Small intestine (tissue), 7 donors: ENCODE measurements at regions not wholly inside any gene's neighbourhood (a gene's known extent, or its start where the extent isn't known, plus 50 kb on each side); places are given as distances from the start of the nearest gene placed in this dataset.

Source experiments
- DNase-seq, 2 donors: peaks; one replicate each; pipeline versions ENCODE4 v3.0.0 to v3.0.0-alpha.2; 2013
- FAIRE-seq: peaks from 2 replicates; lab custom pipeline; 2012; peaks lifted over from hg19 to GRCh38; lab: Jason Lieb, UNC
- H3K27ac ChIP-seq, 3 donors: one replicate each; pipeline ENCODE4 v1.5.1; 2013; ENCODE audit warnings: low read length in 2 of 3, mild to moderate bottlenecking in 2 of 3, control low read depth in 1 of 3, inconsistent platforms in 1 of 3, low read depth in 1 of 3, moderate library complexity in 1 of 3
- H3K27me3 ChIP-seq, 3 donors: one replicate each; pipeline ENCODE4 v1.6.1; 2013; ENCODE audit warnings: low read length in 3 of 3, inconsistent platforms in 1 of 3; ENCODE audit not compliant: control insufficient read depth in 3 of 3, insufficient read depth in 3 of 3
- H3K36me3 ChIP-seq, 3 donors: one replicate each; pipeline ENCODE4 v1.6.1; 2013; ENCODE audit warnings: low read length in 3 of 3, inconsistent platforms in 1 of 3, low read depth in 1 of 3, mild to moderate bottlenecking in 1 of 3, moderate library complexity in 1 of 3; ENCODE audit not compliant: control insufficient read depth in 3 of 3, insufficient read depth in 2 of 3
- H3K4me1 ChIP-seq, 3 donors: one replicate each; pipeline ENCODE4 v1.6.1; 2013; ENCODE audit warnings: low read length in 2 of 3, inconsistent platforms in 1 of 3, low read depth in 1 of 3, mild to moderate bottlenecking in 1 of 3, moderate library complexity in 1 of 3; ENCODE audit not compliant: control insufficient read depth in 3 of 3, insufficient read depth in 2 of 3
- H3K4me3 ChIP-seq, 3 donors: one replicate each; pipeline ENCODE4 v1.5.1; 2013; ENCODE audit warnings: low read length in 3 of 3, control low read depth in 1 of 3, inconsistent platforms in 1 of 3, low read depth in 1 of 3, mild to moderate bottlenecking in 1 of 3, moderate library complexity in 1 of 3
- H3K9me3 ChIP-seq, 2 donors: one replicate each; pipeline ENCODE4 v1.6.1; 2013; ENCODE audit warnings: low read depth in 1 of 2, low read length in 1 of 2; ENCODE audit not compliant: control insufficient read depth in 2 of 2, insufficient read depth in 1 of 2
- WGBS, 3 donors: extraction: QIAGEN DNeasy Blood & Tissue Kit; methylation state at CpG; one replicate each; pipeline ENCODE4 v1.1.7; 2013; 5-methylcytosine and 5-hydroxymethylcytosine counted together
- donor health status: healthy with polysubstance abuse.
- donor health status: control.
- donor health status: control.
- donor health status: Bipolar disorder and iron deficiency.
- donor health status: healthy.

DNA sequence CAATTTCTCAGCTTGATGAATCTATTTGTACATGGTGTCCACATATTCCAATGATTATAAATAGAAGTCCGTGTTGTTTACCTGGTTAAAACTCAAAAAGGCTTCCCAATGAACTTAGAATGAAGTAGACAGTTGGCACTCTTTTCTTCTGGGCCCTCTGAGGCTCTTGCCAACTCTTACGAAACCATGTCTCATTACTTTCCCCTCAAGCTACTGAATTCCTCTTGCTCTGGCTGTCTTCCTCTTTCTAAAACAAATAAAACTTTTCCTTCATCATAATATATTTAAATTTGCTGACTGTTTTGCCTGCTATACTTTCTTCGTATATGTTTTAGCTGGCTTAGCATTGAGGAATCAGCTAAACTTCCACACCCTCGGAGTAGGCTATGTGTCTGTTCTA is 139.7 kb downstream of the SLITRK6 start:
- 74 to 80% (median 76%) methylated on average over 4 of the region's 4 CpGs for WGBS, 3 donors

DNA sequence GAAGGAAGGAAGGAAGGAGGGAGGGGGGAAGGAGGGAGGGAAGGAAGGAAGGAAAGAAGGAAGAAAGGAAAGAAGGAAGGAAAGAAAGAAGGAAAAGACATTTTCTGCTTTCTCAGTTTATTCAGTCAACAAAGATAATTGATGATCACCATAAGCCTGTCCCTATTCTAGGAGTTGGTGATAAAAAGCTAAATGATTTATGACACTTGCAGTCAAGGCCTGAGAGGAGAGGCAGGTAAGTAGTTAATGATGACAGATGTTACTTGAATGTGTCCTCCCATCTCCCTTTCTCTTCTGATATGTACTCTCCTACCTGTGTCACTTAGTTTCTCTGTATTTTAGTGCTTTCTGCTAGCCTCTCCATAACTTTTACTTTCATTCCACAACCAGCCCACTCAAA is 141.3 kb downstream of the SLITRK6 start:
- Histone ChIP-seq H3K27ac (no peak overlapping the region), H3K4me1 (no peaks in the 10 kb centered on the region), H3K36me3 (no peaks in the 10 kb centered on the region), H3K9me3 (no peaks in the 10 kb centered on the region), H3K27me3 (no peaks in the 10 kb centered on the region), H3K4me3 (no peak overlapping the region)
- DNase-seq: no peak
- FAIRE-seq: no peak

More for the DNA sequence above, 139.7 kb downstream of the SLITRK6 start:
- FAIRE-seq: no peak
- no peaks in the 10 kb centered on the region for H3K36me3 ChIP-seq
- H3K4me1 ChIP-seq: no peaks in the 10 kb centered on the region
- no peaks in the 10 kb centered on the region for H3K9me3 ChIP-seq
- no peak for DNase-seq
- H3K27ac ChIP-seq: no peak overlapping the region
- no peaks in the 10 kb centered on the region for H3K27me3 ChIP-seq
- no peak overlapping the region for H3K4me3 ChIP-seq

DNA sequence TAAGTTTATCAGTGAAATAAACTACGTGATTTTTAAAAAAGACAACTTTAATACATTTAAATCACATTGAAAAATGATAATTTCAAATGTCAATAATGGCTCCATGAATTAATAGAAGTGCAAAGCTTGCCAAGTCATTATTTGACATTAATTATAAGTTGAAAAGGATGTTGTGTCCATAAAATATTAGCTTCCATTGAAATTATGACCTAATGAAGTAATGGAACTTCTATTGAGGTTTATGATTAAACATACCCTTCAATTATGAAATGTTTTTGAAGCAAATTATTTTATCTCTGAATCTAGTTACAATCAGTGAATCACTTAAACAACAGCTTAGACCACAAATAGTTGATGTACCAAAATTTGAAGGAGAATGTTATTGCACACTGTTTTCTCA is 144.2 kb downstream of the SLITRK6 start:
- WGBS, 3 donors: 33 to 68% (median 47%) methylated on average over 1 of the region's 1 CpG

DNA sequence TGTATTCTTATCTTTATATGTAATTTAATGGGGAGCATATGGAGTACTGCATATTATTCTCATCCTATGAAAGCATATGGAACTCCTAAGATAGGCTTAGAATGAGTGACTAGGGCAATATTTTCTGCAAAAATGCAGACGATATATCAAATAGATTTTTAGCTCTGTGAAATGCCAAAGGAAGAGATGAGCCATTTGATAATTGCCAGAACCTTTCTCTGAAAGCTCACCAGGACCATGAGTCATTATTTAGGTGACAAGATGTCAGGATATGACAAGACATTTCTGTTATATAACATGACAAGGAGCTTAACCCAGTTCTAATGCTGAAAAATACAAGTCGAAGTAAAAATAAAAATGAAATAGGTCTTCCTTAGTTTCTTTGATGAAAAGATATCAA is 145.0 kb downstream of the SLITRK6 start:
- H3K36me3 ChIP-seq: no peaks in the 10 kb centered on the region
- no peaks in the 10 kb centered on the region for H3K27me3 ChIP-seq
- no peaks in the 10 kb centered on the region for H3K9me3 ChIP-seq
- DNase-seq (no peak), FAIRE-seq (no peak)
- no peak overlapping the region for H3K4me3 ChIP-seq
- WGBS, 3 donors: 46 to 60% (median 49%) methylated on average over 2 of the region's 2 CpGs
- no peak overlapping the region for H3K27ac ChIP-seq
- H3K4me1 ChIP-seq: no peaks in the 10 kb centered on the region

More for the DNA sequence above, 144.2 kb downstream of the SLITRK6 start:
- DNase-seq: no peak
- FAIRE-seq: no peak
- Histone ChIP-seq H3K36me3 (no peaks in the 10 kb centered on the region), H3K4me1 (no peaks in the 10 kb centered on the region), H3K9me3 (no peaks in the 10 kb centered on the region), H3K27me3 (no peaks in the 10 kb centered on the region), H3K27ac (no peak overlapping the region), H3K4me3 (no peak overlapping the region)

DNA sequence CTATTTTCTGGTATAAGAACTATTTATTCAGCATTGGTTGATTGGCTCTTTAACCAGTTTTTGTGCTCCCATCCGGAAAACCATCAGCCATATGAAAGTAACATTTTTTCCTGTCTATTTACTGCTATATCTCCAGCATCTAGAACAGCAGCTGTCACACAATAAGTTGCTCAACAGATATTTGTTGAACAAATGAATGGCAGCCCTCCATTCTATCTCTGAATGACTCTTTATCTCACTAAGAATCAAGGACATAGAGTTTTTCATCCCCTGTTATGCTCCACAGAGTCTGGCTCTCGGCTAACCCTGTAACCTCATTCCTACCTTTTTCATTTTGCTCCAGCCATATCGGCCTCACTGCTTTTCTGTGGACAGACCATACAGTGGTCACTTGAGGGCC is 145.5 kb downstream of the SLITRK6 start:
- H3K27ac ChIP-seq: no peak overlapping the region
- FAIRE-seq (no peak), DNase-seq (no peak)
- no peaks in the 10 kb centered on the region for H3K4me1 ChIP-seq
- no peak overlapping the region for H3K4me3 ChIP-seq
- H3K36me3 ChIP-seq: no peaks in the 10 kb centered on the region
- WGBS, 3 donors: 76 to 83% (median 80%) methylated on average over 3 of the region's 3 CpGs
- no peaks in the 10 kb centered on the region for H3K27me3 ChIP-seq
- no peaks in the 10 kb centered on the region for H3K9me3 ChIP-seq

DNA sequence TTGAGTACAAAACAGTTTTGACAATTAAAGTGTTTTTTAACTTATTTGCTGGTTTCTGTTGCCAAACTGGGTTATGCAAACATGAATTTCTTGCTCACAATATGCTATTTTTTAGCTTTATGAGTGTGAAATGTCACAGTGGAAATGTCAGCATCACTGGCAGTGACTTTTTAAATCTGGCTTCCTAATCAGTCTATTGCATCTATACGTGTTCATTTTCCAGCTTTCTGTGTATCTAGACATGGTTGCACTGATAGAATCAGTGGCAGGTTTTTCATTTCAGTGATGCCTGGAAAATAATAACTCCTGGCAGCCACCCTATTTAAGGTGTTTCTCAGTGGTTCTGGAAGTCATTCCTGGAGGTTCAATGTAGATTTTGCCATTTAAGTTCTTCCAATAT is 146.7 kb downstream of the SLITRK6 start:
- Histone ChIP-seq H3K4me1 (no peaks in the 10 kb centered on the region), H3K4me3 (no peak overlapping the region), H3K27me3 (no peaks in the 10 kb centered on the region), H3K36me3 (no peaks in the 10 kb centered on the region), H3K27ac (no peak overlapping the region), H3K9me3 (no peaks in the 10 kb centered on the region)
- whole genome bisulfite sequencing, 3 donors: 68 to 82% (median 79%) methylated on average over 1 of the region's 1 CpG
- DNase-seq (no peak), FAIRE-seq (no peak)

DNA sequence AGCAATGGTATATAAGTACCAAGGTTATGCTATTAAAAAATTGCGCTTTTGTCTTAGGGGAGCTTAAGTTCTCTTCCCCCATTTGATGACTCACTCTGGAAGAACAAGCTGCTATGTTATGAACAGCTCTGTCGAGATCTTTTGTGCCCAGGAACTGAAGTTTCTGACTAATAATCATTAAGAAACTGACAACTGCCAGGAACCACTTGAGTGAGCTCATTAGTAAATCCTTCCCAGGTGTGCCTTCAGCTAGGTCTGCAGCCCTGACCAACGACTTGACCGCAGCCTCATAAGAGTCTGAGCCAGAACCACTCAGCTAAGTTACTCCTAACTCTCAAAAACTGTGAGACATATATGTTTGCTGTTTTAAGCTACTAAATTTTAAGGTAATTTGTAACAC is 147.8 kb downstream of the SLITRK6 start:
- no peaks in the 10 kb centered on the region for H3K9me3 ChIP-seq
- H3K36me3 ChIP-seq: no peaks in the 10 kb centered on the region
- H3K4me1 ChIP-seq: no peaks in the 10 kb centered on the region
- 81 to 85% (median 84%) methylated on average over 4 of the region's 4 CpGs for WGBS, 3 donors
- H3K4me3 ChIP-seq: no peak overlapping the region
- H3K27me3 ChIP-seq: no peaks in the 10 kb centered on the region
- DNase-seq: no peak
- no peak for FAIRE-seq
- no peak overlapping the region for H3K27ac ChIP-seq

DNA sequence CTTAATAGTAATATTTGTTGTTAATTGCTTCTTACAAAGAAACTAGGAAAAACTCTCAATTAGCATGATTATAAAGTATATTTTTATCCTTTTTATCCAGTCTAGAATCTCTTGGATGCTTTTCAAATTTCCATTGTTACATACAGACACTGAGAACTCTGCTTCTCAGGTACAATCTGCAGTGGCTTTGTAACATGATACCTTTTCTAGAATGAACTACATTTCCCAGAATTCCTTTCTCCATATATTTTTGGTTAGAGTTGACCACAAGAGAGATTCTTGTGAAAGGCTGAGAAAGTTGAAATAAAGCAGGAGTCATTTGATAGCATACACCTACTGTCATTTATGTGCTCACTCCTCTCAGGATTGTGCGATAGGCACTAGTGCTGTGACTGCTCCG is 148.6 kb downstream of the SLITRK6 start:
- FAIRE-seq: no peak
- Histone ChIP-seq H3K4me1 (no peaks in the 10 kb centered on the region), H3K36me3 (no peaks in the 10 kb centered on the region), H3K4me3 (no peak overlapping the region), H3K9me3 (no peaks in the 10 kb centered on the region), H3K27ac (no peak overlapping the region), H3K27me3 (no peaks in the 10 kb centered on the region)
- no peak for DNase-seq
- WGBS, 3 donors: 95 to 97% (median 96%) methylated on average over 2 of the region's 2 CpGs

DNA sequence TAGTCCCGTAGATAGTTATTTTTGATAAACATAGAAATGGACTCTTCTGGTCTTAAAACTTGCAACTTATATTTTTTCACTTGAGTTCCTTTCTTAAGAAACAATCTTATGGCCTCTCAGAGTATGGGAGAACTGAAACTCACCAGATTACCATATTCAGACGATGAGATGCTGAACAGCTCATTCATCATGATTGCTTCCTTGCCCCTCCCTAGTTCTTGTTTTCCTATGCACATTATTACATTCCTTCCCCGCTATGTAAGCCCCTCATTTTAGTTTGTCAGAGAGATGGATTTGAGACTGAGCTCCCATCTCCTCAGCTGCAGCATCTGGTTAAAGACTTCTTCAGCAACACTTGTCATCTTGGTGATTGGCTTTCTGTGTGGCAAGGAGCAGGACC is 158.5 kb downstream of the SLITRK6 start:
- Histone ChIP-seq H3K4me3 (no peak overlapping the region), H3K36me3 (no peaks in the 10 kb centered on the region), H3K4me1 (no peaks in the 10 kb centered on the region), H3K27me3 (no peaks in the 10 kb centered on the region), H3K27ac (no peak overlapping the region), H3K9me3 (peaks cover 0 to 3% of the 10 kb centered on the region in 2 donors)
- DNase-seq (no peak), FAIRE-seq (no peak)
- 79 to 84% (median 79%) methylated on average over 3 of the region's 3 CpGs for WGBS, 3 donors
